Epithelial cell of esophagus (primary cell): ENCODE measurements at regions not wholly inside any gene's neighbourhood (a gene's known extent, or its start where the extent isn't known, plus 50 kb on each side); places are given as distances from the start of the nearest gene placed in this dataset.

Experiments used
- DNase-seq: peaks from one replicate; pipeline ENCODE4 v3.0.0; 2010; ENCODE audit warnings: low read depth
- H3K4me3 ChIP-seq: 2 replicates; pipeline ENCODE4 v1.5.1; 2011; ENCODE audit warnings: mild to moderate bottlenecking, low read length, control low read depth
- CTCF ChIP-seq: IDR thresholded peaks from 2 replicates; pipeline ENCODE4 v1.5.1; 2011; ENCODE audit warnings: low read depth, mild to moderate bottlenecking, low read length, control low read depth, inconsistent platforms; ENCODE audit not compliant: insufficient read depth; ENCODE audit errors: missing control alignments

- TF ChIP-seq CTCF: no peak
- peak; percentile 35 for DNase-seq
- H3K4me3 ChIP-seq: no peak overlapping the region
Observed at GRCh38 chr3:64384561-64384960, 159.3 kb upstream of the PRICKLE2 start.

GRCh38 chr3:64382153-64382552 lies 156.9 kb upstream of the PRICKLE2 start:
- no peak for DNase-seq
- TF ChIP-seq CTCF: no peak
- H3K4me3 ChIP-seq: no peak overlapping the region

- no peak for TF ChIP-seq CTCF
- no peak for DNase-seq
- H3K4me3 ChIP-seq: no peak overlapping the region
Observed at GRCh38 chr3:64381367-64381766, 156.1 kb upstream of the PRICKLE2 start.

GRCh38 chr3:64380546-64380945 lies 155.3 kb upstream of the PRICKLE2 start:
- no peak overlapping the region for H3K4me3 ChIP-seq
- no peak for DNase-seq
- no peak for TF ChIP-seq CTCF

- TF ChIP-seq CTCF: no peak
- DNase-seq: no peak
- no peak overlapping the region for H3K4me3 ChIP-seq
Observed at GRCh38 chr3:64379221-64379620, 154.0 kb upstream of the PRICKLE2 start.

- no peak for TF ChIP-seq CTCF
- no peak for DNase-seq
- no peak overlapping the region for H3K4me3 ChIP-seq
Observed at GRCh38 chr3:64377942-64378341, 152.7 kb upstream of the PRICKLE2 start.

GRCh38 chr3:64375737-64376136 lies 150.5 kb upstream of the PRICKLE2 start:
- no peak for TF ChIP-seq CTCF
- H3K4me3 ChIP-seq: no peak overlapping the region
- DNase-seq: no peak
